ENCODE measurements at regions not wholly inside any gene's neighbourhood (a gene's known extent, or its start where the extent isn't known, plus 50 kb on each side); places are given as distances from the start of the nearest gene placed in this dataset.

GRCh38 chr3:4042869-4043268 is 243.6 kb downstream of the LRRN1 start:
- H3K9me3 ChIP-seq (ENCODE audit: low read depth, low read length): no peaks in the 10 kb centered on the region
- no peaks in the 10 kb centered on the region for H3K4me1 ChIP-seq (ENCODE audit: insufficient read depth, low read length)
- H3K27me3 ChIP-seq (ENCODE audit: insufficient read depth, low read length): no peaks in the 10 kb centered on the region
- no peaks in the 10 kb centered on the region for H3K79me2 ChIP-seq (ENCODE audit: insufficient read depth, low read length)
- H3K4me3 ChIP-seq (ENCODE audit: insufficient read depth, low read length): no peak overlapping the region
- H3K4me2 ChIP-seq (ENCODE audit: insufficient read depth, low read length): no peak overlapping the region
- TF ChIP-seq CTCF (IDR thresholded peaks at IDR 0.05; ENCODE audit: extremely low read depth, low read depth, low read length): no peak
- H3K27ac ChIP-seq (ENCODE audit: low read depth, low read length): no peak overlapping the region
- no peak for DNase-seq (ENCODE audit: insufficient read length, low spot score, missing footprints)
- H4K20me1 ChIP-seq (ENCODE audit: insufficient read depth, low read length): no peaks in the 10 kb centered on the region
- no peak overlapping the region for H2AFZ ChIP-seq (ENCODE audit: low read length)
- no peaks in the 10 kb centered on the region for H3K36me3 ChIP-seq (ENCODE audit: insufficient read depth, low read length)

- DNase-seq (ENCODE audit: insufficient read length, low spot score, missing footprints): peak; percentile 38
- no peak overlapping the region for H3K27ac ChIP-seq (ENCODE audit: low read depth, low read length)
- H3K9me3 ChIP-seq (ENCODE audit: low read depth, low read length): no peaks in the 10 kb centered on the region
Measured at GRCh38 chr3:4043867-4044575, 244.8 kb downstream of the LRRN1 start.

GRCh38 chr3:4044619-4045018 is 245.4 kb downstream of the LRRN1 start:
- H3K79me2 ChIP-seq (ENCODE audit: insufficient read depth, low read length): no peaks in the 10 kb centered on the region
- no peak for DNase-seq (ENCODE audit: insufficient read length, low spot score, missing footprints)
- no peak overlapping the region for H3K4me3 ChIP-seq (ENCODE audit: insufficient read depth, low read length)
- H2AFZ ChIP-seq (ENCODE audit: low read length): no peak overlapping the region
- no peaks in the 10 kb centered on the region for H3K9me3 ChIP-seq (ENCODE audit: low read depth, low read length)
- H3K27ac ChIP-seq (ENCODE audit: low read depth, low read length): no peak overlapping the region
- no peak for TF ChIP-seq CTCF (IDR thresholded peaks at IDR 0.05; ENCODE audit: extremely low read depth, low read depth, low read length)
- H3K4me2 ChIP-seq (ENCODE audit: insufficient read depth, low read length): no peak overlapping the region
- H4K20me1 ChIP-seq (ENCODE audit: insufficient read depth, low read length): no peaks in the 10 kb centered on the region
- no peaks in the 10 kb centered on the region for H3K4me1 ChIP-seq (ENCODE audit: insufficient read depth, low read length)
- no peaks in the 10 kb centered on the region for H3K27me3 ChIP-seq (ENCODE audit: insufficient read depth, low read length)
- no peaks in the 10 kb centered on the region for H3K36me3 ChIP-seq (ENCODE audit: insufficient read depth, low read length)

More at GRCh38 chr3:4043867-4044575, 244.8 kb downstream of the LRRN1 start:
- Histone ChIP-seq H3K4me1 (ENCODE audit: insufficient read depth, low read length) (no peaks in the 10 kb centered on the region), H3K36me3 (ENCODE audit: insufficient read depth, low read length) (no peaks in the 10 kb centered on the region), H4K20me1 (ENCODE audit: insufficient read depth, low read length) (no peaks in the 10 kb centered on the region), H3K4me3 (ENCODE audit: insufficient read depth, low read length) (no peak overlapping the region), H3K79me2 (ENCODE audit: insufficient read depth, low read length) (no peaks in the 10 kb centered on the region), H3K4me2 (ENCODE audit: insufficient read depth, low read length) (no peak overlapping the region), H3K27me3 (ENCODE audit: insufficient read depth, low read length) (no peaks in the 10 kb centered on the region), H2AFZ (ENCODE audit: low read length) (no peak overlapping the region)
- no peak for TF ChIP-seq CTCF (IDR thresholded peaks at IDR 0.05; ENCODE audit: extremely low read depth, low read depth, low read length)

GRCh38 chr3:4045756-4046155 is 246.5 kb downstream of the LRRN1 start:
- no peaks in the 10 kb centered on the region for H3K27me3 ChIP-seq (ENCODE audit: insufficient read depth, low read length)
- H3K4me2 ChIP-seq (ENCODE audit: insufficient read depth, low read length): no peak overlapping the region
- H3K79me2 ChIP-seq (ENCODE audit: insufficient read depth, low read length): no peaks in the 10 kb centered on the region
- no peak overlapping the region for H3K4me3 ChIP-seq (ENCODE audit: insufficient read depth, low read length)
- no peaks in the 10 kb centered on the region for H3K4me1 ChIP-seq (ENCODE audit: insufficient read depth, low read length)
- no peak for TF ChIP-seq CTCF (IDR thresholded peaks at IDR 0.05; ENCODE audit: extremely low read depth, low read depth, low read length)
- no peaks in the 10 kb centered on the region for H4K20me1 ChIP-seq (ENCODE audit: insufficient read depth, low read length)
- H3K9me3 ChIP-seq (ENCODE audit: low read depth, low read length): no peaks in the 10 kb centered on the region
- no peak for DNase-seq (ENCODE audit: insufficient read length, low spot score, missing footprints)
- no peak overlapping the region for H2AFZ ChIP-seq (ENCODE audit: low read length)
- no peaks in the 10 kb centered on the region for H3K36me3 ChIP-seq (ENCODE audit: insufficient read depth, low read length)
- H3K27ac ChIP-seq (ENCODE audit: low read depth, low read length): no peak overlapping the region
